GM19463 (cell line): ENCODE measurements at regions not wholly inside any gene's neighbourhood (a gene's known extent, or its start where the extent isn't known, plus 50 kb on each side); places are given as distances from the start of the nearest gene placed in this dataset.
A peak's percentile ranks its signal among the peaks of the same experiment; 100 is the strongest.

Source experiments
- ATAC-seq: cut with Tn5 transposase; IDR thresholded peaks from one replicate; pipeline ENCODE4 v1.9.1; 2021; ENCODE audit warnings: mild to moderate bottlenecking, moderate library complexity; ENCODE audit not compliant: unreplicated experiment

DNA sequence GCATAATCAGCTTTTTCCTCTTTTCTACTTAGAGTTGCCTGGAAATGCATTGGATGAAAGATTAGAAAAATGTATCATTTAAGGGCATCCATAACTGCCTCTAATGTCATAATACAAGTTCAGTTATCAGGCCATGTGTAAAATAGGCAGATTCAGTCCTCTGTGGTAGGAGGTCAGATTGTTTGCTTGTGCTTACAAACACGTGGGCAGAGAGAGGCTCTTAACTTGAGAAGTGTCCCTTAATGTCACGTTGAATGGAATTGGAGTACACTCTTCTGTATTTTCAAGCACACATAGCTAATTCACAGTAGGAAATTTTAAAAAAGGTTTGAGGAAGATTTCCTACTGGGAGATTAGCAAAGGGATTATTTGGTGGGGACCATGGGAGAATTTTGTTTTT lies 359.8 kb upstream of the MTPN start:
- ATAC-seq = no peak

DNA sequence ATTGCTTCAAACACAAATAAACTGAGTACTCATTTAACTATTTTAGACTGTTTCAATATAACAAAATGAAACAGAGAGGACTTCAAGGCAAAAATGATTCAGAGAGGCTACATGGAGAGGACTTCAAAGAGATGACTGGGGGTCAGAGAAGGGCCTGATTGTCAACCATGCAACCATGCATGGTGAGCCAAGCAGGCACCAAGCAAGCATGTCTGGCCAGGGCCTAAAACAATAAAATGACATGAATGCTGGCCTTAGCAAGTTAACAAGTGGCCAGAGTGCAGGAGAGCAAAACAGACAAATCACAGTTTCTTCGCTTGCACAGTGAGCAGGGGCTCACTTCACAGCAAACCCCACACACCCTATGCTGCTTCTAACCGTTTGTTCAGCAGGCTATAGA lies 356.5 kb upstream of the MTPN start:
- ATAC-seq = no peak

DNA sequence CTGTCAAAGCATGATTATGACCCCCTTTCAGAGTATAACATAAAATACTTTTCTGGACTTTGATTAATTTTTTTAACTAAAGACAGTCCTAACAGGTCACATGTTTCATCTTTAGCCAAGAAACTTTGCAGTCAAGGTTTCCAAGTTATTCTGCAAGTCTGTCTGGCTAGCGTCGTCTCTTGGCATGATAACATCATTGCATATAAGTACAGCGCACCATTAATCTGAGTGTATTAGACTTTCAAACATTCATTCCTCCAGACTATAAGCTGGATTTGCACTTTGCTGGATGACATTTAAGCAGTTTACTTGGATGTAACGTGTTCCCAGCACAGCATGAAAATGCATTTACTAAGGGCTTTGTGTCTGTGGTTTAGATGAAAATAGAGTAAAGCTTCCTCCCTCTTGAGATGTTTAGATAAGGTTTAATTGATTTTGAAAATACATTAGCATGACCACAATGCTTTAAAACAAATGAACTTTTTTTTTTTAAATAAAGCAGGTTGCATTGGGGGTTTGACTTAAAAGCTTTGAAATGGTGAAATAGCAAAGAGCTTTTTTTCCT lies 349.0 kb upstream of the MTPN start:
- ATAC-seq = no peak

DNA sequence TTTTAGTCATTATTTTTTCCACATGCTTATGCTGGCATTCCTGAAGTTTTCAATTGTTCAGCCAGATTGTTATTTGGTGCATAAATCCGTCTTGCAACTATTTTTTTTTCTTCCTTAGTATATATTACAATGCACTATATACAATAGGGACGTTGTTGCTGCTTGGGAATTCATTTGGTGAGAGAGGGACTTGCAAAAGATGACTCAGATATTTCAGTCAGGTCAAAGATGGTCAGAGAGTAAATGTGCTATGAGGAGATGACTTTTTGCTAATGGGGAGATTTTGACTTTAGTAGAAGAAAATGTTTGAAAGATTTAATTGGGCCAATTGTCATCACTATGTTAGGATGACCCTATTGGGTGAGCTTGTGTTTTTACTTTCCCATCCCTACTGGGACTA lies 348.4 kb upstream of the MTPN start:
- ATAC-seq = no peak

DNA sequence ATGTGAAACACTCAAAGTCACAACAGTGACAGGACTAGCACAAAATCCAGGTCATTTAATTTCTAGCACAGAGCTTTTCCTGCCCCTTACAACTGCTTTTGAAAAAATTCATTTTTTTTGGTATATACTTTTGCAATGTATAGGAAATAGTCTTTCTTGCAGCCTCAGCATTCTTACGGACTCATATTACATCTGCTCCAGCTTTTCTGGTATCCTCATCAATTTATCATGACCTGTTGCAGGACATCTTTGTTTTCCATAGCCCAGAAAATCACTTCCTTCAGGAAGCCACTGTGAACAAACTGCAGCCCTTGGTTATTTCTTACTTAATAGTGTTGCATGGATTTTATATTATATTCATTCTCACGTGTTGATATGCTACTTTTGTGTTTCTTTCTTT lies 347.9 kb upstream of the MTPN start:
- no peak for ATAC-seq

DNA sequence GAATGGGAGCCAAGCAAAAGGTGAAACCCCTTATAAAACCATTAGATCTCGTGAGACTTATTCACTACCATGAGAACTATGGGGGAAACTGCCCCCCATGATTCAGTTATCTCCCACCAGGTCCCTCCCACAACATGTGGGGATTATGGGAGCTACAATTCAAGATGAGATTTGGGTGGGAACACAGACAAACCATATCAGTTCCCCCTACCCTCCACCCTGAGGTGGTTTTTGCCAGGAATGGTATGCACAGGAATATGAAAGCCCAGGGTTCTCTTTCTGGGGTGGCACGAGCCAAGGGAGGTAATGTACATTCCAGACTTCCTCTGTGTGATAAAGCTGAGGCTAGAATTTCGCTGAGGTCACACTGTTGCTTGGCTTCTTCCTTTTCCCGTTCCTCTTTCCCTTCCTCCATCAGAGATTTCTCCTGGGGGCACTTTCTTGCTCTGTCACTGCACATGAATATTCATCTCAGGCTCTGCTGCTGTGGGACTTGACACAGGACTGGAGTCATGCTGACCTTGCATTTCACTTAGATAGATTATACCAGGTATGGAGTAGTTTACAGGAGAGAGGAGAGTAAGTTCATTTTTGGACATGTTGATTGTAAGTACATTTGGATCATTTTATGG lies 347.0 kb upstream of the MTPN start:
- ATAC-seq = no peak

DNA sequence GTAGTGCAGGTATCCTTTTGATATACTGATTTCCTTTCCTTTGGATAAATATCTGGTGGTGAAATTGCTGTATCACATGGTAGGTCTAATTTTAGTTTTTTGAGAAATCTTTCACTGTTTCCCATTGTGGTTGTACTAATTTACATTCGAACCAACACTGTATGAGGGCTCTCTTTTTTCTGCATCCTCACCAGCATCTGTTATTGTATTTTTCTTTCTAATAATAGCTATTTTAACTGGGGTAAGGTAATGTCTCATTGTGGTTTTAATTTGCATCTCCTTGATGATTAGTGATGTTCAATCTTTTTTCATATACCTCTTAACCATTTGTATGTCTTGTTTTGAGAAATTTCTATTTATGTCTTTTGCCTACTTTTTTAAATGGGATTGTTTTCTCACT lies 335.4 kb upstream of the MTPN start:
- no peak for ATAC-seq

DNA sequence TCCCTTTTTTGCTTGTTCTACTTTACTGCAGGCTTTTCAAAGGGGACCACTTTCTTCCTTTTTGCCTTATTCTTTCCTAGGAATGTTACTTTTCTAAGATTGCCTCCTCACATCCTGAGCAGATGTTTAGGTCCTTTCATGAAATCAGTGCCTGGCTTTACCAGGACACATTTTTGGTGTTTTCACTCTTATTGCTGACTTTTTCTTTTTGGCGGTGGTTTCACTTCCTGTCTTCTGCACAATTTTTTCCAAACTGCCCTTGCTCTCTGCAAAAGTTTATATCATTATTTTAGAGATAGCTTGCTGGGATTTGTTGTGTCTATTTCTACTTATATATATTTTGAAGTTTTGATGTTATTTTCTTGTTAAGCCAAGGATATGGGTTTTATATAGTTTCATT lies 332.2 kb upstream of the MTPN start:
- no peak for ATAC-seq

DNA sequence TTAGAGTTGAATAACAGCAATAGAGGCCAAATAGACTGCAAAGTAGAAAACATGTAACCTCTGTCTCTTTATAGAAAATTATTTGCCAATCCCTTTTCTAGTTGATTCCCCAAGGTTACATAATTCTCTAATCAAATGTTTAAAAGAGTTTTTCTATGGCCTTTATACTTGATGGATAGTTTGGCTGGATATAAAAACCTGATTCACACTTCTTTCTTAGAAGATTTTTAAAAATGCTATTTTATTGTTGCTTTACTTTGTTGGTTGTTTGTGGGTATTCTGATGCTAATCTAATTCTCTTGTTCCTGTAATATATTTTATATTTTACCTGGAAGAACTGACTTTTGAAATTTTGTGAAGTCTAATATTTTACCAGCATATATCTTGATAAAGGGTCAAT lies 331.1 kb upstream of the MTPN start:
- no peak for ATAC-seq

DNA sequence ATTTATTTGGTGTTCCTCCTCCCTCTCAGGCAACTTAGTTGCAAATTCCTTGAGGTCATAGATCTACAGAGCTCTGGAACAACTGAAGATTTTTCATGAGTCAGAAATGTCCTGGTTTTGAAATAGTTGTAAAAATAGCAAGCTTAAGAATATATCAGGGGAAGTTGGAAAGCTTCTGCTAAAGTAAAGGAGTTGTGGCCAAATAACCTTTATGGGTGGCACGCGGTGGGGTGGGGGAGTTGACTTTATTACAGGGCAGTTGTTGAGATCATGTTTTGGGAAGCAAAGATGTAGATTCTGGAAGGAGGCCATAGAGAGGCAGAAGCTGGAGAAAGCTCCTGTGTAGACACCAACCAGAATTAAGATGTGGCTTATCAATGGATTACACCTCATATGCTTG lies 326.0 kb upstream of the MTPN start:
- no peak for ATAC-seq

DNA sequence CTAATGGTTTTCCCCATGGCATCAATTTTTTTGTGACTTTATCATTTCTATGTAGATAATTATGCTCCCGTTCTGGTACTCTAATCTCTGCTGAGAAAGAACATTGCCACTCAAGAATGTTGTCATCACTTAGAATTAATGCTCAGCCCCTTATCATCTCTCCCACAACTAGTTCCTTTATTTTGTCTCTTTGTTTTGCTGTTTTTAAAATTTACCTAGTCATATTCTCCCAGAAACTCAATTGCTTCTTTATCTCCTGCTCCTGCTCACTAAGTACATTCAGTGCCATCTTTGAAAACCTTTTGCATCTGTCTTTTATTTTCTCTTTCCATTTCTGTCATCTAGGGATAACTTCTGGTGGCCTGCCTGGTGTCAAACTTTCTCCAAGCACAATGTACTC lies 324.9 kb upstream of the MTPN start:
- no peak for ATAC-seq

DNA sequence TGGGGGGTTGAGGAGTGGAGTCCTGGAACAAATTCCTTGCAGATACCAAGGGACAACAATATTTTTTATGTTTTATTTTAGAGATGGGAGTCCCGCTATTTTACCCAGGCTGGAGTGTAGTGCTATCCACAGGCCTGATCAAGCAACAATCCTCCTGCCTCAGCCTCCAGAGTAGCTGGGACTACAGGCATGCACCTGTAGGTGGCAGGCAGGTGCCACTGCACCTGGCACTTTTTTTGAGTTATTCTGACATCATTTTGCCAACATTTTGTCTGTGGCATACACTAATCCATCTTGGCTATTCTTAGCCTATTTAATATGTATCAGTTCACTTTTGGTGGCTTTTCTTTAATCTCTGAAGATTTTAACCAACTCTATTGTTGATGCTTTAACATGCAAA lies 317.8 kb upstream of the MTPN start:
- no peak for ATAC-seq

DNA sequence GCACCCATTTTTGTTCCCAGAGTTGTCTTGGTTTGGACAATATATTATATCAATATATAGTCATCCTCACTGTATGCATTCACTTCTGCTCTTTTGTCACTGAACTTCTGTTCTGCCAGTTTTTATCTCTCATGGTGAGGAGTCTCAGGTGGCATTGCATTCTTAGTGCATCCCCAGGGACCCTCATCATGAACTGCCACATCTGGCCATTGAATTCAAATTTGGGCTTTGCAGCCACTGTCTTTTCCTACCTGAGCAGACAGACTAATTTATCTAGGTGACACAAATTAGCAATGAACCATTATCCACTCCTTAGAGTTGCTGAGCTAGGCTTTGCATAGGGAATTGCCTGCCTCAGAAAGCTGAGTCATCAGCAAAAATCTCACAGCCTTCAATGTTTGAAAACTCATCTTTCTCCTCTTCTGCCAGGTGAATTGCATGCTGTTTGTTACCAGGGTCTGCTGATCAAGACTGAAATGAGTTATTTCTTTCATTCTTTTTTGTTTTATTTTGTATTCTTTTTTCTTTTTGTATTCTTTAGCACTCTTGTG lies 316.8 kb upstream of the MTPN start:
- no peak for ATAC-seq

DNA sequence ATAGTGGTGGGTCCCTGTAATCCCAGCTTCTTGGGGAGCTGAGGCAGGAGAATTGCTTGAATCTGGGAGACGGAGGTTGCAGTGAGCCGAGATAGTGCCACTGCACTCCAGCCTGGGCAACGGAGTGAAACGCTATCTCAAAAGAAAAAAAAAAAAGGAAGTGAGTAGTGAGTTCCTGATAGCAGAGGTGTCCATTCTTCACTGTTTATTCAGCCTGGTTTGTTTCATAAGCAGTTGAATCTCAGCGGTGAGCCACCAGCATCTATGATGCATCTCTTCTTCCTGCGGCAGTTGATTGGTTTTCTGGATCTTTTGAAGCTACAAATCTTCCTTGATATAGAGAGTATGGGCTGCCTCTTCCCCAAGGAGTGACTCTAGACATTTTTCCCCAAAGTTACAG lies 316.1 kb upstream of the MTPN start:
- peak; percentile 79 for ATAC-seq

DNA sequence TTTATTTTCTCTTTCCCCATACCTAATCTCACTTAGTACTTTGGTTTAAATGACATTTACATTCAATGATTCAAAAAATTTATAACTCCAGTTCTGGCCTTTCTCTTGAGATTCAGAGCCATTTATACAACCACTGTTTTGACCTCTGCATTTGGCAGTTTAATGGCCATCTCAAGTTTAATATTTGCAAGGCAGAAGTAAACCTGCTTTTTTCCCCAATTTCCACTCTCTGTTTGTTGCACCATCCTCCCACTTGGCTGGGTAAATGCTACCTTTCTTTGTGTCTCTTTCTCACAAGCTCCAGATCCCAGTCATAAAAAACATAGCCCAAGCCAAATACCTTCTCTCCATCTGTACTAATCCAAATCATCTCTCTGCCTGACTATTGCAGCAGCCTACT lies 315.2 kb upstream of the MTPN start:
- no peak for ATAC-seq

DNA sequence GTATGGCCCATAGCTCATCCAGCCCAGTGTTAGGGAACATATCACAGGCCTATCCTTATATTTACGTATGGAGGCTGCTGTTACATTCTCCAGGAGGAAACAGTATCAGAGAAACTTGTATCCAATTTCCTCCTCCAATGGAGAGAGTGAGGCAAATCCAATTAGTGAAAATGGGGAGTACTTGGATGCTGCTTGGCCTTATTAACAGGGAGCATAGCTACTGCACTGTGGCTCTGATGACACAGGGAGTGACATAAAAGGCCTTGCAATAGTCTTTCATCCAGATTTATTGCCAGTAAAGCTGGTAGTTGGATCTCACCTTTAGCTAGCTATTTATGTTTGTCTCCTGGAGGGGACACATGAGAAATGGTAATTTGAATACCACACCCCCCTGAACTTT lies 313.2 kb upstream of the MTPN start:
- no peak for ATAC-seq

DNA sequence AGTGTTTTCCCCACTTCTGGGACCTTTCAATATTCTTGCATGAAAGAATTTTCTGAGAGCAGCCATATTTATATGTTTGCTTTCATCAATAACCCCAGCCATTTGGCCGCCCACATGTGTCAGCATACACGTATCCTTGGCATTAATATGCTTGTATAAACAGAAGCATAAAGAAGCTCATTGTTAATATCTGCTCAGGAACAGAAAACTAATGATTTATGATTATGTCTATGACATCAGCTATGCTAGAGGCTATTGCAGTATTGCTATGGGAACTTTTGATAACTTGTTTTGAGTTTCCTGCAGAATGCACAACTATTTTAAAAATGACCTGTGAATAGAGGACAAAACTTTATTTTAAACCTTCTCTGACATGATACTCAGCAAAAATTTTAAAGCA lies 300.9 kb upstream of the MTPN start:
- ATAC-seq = no peak

DNA sequence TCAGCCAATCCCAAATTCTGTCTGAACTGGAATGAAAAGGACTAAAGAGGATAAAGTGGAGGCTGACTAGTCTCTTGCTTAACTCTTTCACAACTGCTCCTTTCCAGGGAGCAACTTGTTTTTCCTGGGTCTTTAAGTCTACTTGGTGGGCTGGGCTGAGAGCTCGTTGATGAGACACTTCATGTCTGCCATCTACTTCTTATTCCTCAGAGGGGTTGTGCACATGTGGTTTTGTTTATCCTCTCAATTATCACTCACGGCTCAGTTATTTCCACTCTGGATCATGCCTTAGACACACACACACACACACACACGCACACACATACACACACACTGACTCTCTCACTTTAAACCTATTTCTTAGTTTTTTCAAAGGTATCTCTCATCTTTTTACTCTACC lies 298.6 kb upstream of the MTPN start:
- ATAC-seq = no peak

DNA sequence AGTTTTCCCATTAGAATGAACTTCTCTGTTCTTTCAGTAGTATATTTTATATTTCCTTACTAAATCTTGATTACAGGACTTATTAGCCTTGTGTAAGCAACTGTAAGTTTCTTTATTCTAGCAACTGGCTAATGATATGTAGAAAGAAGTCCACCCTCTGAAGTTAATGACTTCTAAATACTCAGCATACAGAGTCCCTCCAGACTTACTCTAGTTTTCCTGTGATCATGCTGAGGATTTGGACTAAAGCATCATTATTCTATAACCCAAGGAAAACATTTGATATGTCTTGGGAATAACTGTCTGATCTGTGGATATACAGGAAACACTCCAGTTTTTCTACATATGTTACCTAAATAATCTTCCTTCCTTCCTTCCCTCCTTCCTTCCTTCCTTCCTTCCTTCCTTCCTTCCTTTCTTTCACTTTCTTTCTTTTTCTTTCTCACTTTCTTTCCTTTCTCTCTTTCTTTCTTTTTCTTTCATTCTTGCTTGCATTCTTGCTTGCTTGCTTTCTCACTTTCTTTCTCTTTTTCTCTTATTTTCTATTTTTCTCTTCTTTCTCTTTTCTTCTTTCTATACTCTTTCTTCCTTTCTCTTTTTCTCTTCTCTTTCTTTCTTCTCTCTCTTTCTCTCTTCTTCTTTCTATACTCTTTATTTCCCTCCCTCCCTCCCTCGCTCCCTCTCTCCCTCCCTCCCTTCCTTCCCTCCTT lies 297.6 kb upstream of the MTPN start:
- ATAC-seq = no peak

DNA sequence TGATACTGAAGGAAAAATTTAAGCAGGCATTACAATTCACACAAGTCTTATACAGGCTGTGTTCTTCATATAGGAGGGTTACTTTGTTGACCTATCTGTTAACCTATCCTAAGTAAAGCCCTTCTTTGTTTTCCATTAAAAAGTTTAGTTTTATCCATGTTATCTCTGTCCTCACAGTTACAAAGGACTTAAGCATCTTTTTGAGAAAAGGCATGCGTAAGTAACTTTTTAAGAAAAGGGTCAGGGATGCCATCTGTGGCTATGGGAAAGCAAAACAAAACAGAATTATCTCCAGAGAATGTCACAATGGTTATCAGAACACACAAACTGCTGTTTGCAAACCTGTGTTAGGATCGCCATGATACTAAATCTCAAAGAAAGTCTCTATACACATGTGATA lies 295.8 kb upstream of the MTPN start:
- no peak for ATAC-seq

DNA sequence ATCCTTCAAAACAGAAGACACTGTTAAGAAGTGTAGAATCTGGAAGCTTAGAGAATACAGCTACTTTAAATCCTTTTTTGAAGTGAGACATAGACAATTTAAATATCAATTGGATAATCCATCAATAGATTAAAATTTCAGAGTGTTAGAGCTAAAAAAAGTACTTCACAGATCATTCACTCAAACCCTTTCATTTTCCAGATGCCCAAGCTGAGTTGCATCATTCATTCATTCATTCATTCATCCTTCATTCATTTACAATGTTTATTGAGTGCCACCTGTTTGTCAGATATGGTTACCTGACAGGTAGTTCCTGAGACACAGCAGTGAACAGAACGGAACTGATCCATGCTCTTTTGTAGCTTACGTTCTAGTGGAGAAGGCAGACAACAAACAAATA lies 290.7 kb upstream of the MTPN start:
- no peak for ATAC-seq

DNA sequence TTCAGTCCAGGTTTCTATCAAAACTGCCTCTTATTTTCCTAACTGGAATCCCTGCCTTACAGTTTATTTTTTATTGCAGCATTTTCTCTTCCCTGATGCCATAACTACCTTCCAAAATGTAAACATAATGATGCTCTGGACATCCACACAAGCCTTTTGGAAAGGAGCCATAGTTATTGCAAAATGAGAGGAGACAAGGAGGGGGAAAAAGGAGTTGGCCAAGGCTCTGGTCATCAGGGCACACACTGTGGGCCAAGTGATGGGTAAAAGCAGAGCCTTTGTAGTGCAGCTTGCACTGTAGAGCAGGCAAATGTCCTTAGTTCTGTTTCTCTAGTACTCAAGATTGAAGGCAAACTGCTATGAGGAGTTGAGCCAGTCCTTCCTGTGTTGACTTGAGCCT lies 289.3 kb upstream of the MTPN start:
- ATAC-seq = no peak
